Colonic mucosa (tissue), 4 donors: ENCODE measurements at regions not wholly inside any gene's neighbourhood (a gene's known extent, or its start where the extent isn't known, plus 50 kb on each side); places are given as distances from the start of the nearest gene placed in this dataset.

Source experiments
- DNase-seq: peaks from one replicate; pipeline ENCODE4 v3.0.0-alpha.2; 2020
- H3K27ac ChIP-seq: fragments of 200-600 bp; one replicate; pipeline ENCODE4 v1.8.0; 2021
- H3K27me3 ChIP-seq: fragments of 200-600 bp; one replicate; pipeline ENCODE4 v1.8.0; 2021
- H3K36me3 ChIP-seq: fragments of 200-600 bp; one replicate; pipeline ENCODE4 v1.8.0; 2021
- H3K4me1 ChIP-seq: fragments of 200-600 bp; one replicate; pipeline ENCODE4 v1.8.0; 2021; ENCODE audit warnings: mild to moderate bottlenecking
- H3K4me3 ChIP-seq: fragments of 200-600 bp; one replicate; pipeline ENCODE4 v1.8.0; 2021
- H3K9ac ChIP-seq, 2 donors: one replicate each; pipeline ENCODE4 v1.7.0; 2013; ENCODE audit warnings: control low read depth in 2 of 2, low read depth in 2 of 2, low read length in 2 of 2
- H3K9me3 ChIP-seq: fragments of 200-600 bp; one replicate; pipeline ENCODE4 v1.8.0; 2021
- intact Hi-C: fragments of 100-400 bp; cut with DNase I; formaldehyde crosslinking; loops from one replicate; pipeline ENCODE4 v1.14.1; 2022
- TF ChIP-seq, protein P1 (sequence below): fragments of 200-600 bp; IDR thresholded peaks from one replicate; pipeline ENCODE4 v1.8.0; 2022; ENCODE audit warnings: antibody characterized with exemption, mild to moderate bottlenecking
- donor health status: healthy.
- donor health status: DM: no; HTN: no; CAD: no.
- donor health status: DM: no; HTN: no; CAD: no.

DNA sequence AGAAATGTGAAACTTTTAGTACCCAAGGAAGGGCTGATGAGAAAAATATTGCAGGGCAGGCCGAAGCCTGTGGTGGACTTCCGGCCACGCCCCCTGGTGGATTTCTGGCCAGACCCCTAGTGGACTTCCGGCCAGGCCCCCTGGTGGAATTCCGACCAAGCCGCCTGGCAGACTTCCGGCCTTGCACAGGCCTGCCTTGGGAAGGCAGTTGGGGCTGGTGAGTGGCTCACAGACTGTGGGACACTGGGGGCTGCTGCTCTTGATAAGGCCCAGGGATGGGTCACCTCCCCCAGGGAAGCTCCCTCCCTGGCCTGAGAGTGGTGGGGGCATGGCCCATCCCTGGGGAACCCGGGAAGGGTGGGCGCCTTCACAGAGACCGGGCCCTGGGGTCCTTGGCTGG, 116.4 kb upstream of the MKI67 start:
- Histone ChIP-seq H3K4me3 (no peak overlapping the region), H3K27ac (no peak overlapping the region), H3K4me1 (no peaks in the 10 kb centered on the region), H3K9ac (no peak overlapping the region), H3K27me3 (no peaks in the 10 kb centered on the region), H3K9me3 (no peaks in the 10 kb centered on the region), H3K36me3 (no peaks in the 10 kb centered on the region)
- intact Hi-C loops, result no loop called here
- DNase-seq, result no peak
- TF ChIP-seq, protein P1, sequence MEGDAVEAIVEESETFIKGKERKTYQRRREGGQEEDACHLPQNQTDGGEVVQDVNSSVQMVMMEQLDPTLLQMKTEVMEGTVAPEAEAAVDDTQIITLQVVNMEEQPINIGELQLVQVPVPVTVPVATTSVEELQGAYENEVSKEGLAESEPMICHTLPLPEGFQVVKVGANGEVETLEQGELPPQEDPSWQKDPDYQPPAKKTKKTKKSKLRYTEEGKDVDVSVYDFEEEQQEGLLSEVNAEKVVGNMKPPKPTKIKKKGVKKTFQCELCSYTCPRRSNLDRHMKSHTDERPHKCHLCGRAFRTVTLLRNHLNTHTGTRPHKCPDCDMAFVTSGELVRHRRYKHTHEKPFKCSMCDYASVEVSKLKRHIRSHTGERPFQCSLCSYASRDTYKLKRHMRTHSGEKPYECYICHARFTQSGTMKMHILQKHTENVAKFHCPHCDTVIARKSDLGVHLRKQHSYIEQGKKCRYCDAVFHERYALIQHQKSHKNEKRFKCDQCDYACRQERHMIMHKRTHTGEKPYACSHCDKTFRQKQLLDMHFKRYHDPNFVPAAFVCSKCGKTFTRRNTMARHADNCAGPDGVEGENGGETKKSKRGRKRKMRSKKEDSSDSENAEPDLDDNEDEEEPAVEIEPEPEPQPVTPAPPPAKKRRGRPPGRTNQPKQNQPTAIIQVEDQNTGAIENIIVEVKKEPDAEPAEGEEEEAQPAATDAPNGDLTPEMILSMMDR, result no peak

DNA sequence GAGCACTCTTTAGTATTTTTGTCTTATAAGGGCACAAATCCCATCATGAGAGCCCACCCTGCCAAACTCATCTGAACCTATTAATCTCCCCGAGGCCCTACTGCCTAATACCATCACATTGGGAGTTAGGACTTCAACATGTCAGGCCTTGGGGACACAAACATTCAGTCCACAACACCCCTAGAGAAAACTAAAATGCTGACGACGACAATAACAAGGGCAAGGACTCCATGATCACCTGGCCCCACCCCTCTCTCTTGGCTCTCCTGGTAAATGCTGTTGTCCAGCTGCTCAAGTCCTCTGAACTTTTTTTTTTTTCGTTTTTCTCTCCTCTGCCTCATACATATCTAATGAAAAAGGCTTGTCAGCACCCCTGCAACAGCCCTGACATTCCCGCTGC, 118.8 kb upstream of the MKI67 start:
- Histone ChIP-seq H3K36me3 (no peaks in the 10 kb centered on the region), H3K27me3 (no peaks in the 10 kb centered on the region), H3K4me1 (no peaks in the 10 kb centered on the region), H3K9ac (no peak overlapping the region), H3K27ac (no peak overlapping the region), H3K9me3 (no peaks in the 10 kb centered on the region), H3K4me3 (no peak overlapping the region)
- DNase-seq, result no peak
- intact Hi-C loops, result no loop called here
- TF ChIP-seq, protein P1, result no peak

- Histone ChIP-seq H3K9me3 (no peaks in the 10 kb centered on the region), H3K9ac (no peak overlapping the region), H3K27ac (no peak overlapping the region), H3K36me3 (no peaks in the 10 kb centered on the region), H3K4me1 (no peaks in the 10 kb centered on the region), H3K27me3 (no peaks in the 10 kb centered on the region), H3K4me3 (no peak overlapping the region)
- intact Hi-C loops, result no loop called here
- no peak for DNase-seq
- TF ChIP-seq, protein P1, result no peak
Observed at GRCh38 chr10:128247576-128247975, 121.4 kb upstream of the MKI67 start.

- Histone ChIP-seq H3K9me3 (no peaks in the 10 kb centered on the region), H3K4me3 (no peak overlapping the region), H3K27me3 (no peaks in the 10 kb centered on the region), H3K27ac (no peak overlapping the region), H3K36me3 (no peaks in the 10 kb centered on the region), H3K4me1 (no peaks in the 10 kb centered on the region), H3K9ac (no peak overlapping the region)
- intact Hi-C loops, result no loop called here
- TF ChIP-seq, protein P1, result no peak
- no peak for DNase-seq
Observed at GRCh38 chr10:128254476-128254875, 128.3 kb upstream of the MKI67 start.

GRCh38 chr10:128257428-128257827, 131.2 kb upstream of the MKI67 start:
- Histone ChIP-seq H3K27me3 (no peaks in the 10 kb centered on the region), H3K4me3 (no peak overlapping the region), H3K9ac (no peak overlapping the region), H3K9me3 (no peaks in the 10 kb centered on the region), H3K4me1 (no peaks in the 10 kb centered on the region), H3K27ac (no peak overlapping the region), H3K36me3 (no peaks in the 10 kb centered on the region)
- intact Hi-C loops, result no loop called here
- no peak for DNase-seq
- TF ChIP-seq, protein P1, result no peak

DNA sequence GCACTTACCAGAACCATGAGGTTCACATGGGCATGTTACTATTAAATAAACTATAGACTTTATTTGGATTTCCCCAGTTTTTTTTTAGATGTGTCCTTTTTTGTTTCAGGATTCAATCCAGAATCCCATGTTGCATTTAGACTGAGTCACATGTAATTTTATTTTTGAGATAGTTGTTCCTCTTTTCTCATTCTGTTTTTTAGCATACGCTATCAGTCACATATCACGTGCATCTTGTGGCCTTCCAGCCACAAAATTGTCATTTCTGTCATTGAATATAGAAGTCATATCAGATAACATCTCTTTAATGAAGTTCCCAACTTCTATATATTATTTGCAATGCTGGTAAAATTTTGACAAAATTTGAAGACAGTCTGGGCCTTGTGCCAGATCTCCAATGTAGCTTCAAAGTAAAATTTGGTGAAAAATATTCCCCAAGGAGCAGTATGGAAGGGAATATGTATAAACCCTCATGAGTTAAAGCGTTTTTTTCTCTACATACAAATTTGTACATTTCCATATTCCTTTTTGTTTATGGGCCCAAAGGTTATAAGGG, 132.3 kb upstream of the MKI67 start:
- no peak overlapping the region for H3K27ac ChIP-seq
- H3K27me3 ChIP-seq, result no peaks in the 10 kb centered on the region
- no peaks in the 10 kb centered on the region for H3K36me3 ChIP-seq
- no peak for DNase-seq
- H3K4me3 ChIP-seq, result no peak overlapping the region
- TF ChIP-seq, protein P1, result no peak
- no peak overlapping the region for H3K9ac ChIP-seq
- intact Hi-C loops, result no loop called here
- H3K4me1 ChIP-seq, result no peaks in the 10 kb centered on the region
- no peaks in the 10 kb centered on the region for H3K9me3 ChIP-seq
